DMS79 treated with DMSO at 0.1 percent for 48 hours (cell line): ENCODE measurements at regions not wholly inside any gene's neighbourhood (a gene's known extent, or its start where the extent isn't known, plus 50 kb on each side); places are given as distances from the start of the nearest gene placed in this dataset.
"Not testable (repeated sequence)": the region's sequence is repeated elsewhere in the genome, so short reads cannot be mapped to it uniquely, and the experiment has no call there.

Source experiments
- DNase-seq: peaks from one replicate; lab custom pipeline; 2025; lab: John Stamatoyannopoulos, UW

DNA sequence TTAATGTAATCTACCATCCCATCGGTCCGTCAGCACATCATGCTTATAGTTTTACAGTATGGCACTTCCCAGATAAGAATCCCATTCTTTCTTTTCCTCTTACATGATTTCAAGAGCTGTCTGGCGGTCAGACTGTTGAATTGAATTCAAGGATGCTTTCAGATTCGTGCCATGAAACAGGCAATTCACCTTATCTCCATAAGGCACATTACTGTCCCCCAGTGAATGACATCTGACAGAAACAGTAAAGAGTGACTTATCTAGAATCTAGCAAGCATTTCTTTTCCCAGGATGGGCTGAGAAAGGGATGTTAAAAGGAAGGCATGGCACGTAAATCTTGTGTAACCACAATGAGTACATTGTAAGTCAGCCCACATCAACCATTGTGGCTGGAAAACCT, 61.1 kb upstream of the SEM1 start:
- no peak for DNase-seq

DNA sequence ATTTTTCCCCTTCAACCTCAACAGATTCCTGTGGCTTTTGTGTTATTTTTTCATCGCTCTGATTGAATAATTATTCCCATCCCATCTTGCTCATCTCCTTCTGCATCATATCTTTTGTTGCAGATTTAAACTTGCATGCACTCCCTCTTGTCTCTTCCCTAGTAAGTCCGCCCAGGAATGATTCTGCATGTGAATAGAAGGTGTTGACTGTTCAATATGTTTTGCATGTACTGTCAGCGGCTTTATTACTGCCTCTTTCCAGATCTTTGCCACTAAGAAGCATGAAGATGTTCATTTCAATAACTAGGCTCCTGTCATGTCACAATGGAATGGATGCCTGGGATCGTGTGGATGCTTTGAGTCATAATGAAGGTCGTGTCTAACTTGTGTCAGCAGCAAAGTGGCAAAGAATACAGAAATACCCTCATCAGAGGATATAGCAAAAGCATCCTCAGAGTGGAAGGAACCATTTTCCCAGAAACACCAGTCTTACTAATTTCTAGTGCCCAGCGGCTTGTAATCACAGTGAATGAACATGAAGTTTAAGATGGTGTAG, 62.6 kb upstream of the SEM1 start:
- no peak for DNase-seq

DNA sequence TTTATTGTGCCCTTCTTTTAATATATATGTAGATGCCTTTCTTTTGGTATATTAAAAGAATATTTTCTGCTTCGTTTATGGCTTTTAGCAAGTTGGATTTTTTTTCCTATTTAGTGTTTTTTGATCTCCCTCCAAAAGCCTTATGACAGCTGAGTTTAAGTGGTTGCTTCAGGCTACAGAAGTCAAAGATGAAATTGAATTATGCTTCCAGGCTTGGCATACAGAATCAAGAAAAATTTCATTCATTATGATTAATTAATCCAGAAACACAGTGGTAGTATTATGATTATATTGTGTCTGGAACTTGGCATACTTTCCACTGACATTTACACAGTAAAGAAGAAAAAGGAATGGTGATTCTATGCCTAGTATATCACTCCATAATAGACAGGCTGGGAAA, 63.8 kb upstream of the SEM1 start:
- no peak for DNase-seq

DNA sequence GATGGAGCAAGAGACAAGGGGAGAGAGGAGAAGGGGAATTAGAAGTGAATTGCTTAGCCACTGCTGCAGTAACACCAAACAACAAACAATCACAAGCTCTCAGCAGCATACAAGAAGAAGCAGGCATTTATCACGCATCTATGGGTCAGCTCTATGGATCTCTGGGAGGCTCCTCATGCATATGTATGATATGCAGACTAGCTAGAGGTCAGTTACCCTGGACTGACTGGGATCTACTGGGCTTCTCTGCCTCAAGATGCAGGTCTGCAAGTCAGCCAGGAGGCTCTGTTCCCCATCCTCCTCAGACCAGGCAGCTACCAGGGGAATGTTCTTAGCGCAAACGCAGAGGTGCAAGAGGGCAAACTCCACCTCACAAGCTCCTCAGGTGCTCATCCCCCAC, 64.7 kb upstream of the SEM1 start:
- no peak for DNase-seq

DNA sequence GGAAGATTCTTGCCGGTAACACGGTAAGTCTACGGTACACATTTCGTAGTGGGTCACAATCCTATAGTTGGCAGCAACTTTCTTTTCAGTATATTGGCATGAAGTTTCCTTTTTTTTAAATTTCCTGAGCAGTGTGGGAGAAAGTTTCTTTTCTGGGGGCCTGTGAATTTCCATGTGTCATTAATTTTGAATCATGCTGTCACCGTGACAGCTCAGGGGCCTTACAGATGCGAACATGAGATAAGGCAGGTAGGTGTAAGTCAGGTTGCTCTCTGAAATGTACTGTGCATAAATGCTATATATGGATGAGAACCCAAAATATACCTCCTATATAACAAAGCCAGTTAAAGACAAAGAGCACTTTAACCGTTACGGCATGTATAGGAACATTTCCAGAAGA, 65.4 kb upstream of the SEM1 start:
- no peak for DNase-seq

DNA sequence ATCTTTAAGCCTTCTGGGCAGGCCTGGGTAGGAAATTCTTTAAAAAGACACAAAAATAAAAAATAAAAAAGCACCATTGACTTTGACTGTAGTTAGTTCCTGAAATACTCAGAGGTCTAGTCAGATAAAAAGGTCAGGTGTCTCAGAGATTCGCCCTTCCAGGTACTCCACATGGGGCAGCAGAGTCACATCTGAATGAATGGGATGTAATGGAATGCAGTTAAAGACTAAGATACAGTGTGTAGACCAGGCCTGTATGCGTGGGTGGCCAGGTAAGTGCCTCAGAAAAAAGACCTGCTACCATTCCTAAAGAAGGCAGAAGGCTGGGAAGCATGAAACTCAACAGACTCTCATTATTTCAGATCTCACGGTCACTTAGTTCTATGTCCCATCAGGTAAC, 68.6 kb upstream of the SEM1 start:
- DNase-seq, result no peak

DNA sequence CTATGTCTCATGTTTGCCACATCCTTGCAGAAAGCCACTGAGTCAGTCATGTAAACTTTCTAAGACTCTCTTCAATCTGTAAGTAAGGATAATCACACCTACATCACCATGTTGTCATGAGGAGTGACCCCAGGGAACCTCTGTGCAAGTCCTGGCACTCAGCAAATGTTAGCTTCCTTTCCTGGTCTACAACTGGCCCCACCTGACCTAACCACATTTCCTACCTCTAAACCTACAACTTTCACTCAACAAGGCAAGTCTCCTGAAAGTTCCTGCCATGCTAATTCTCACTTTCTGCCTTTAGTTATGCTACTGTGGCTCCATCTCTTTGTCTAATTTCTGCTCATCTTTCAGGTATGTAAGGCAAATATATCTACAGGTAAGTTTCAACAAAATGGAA, 72.3 kb upstream of the SEM1 start:
- DNase-seq, result no peak

DNA sequence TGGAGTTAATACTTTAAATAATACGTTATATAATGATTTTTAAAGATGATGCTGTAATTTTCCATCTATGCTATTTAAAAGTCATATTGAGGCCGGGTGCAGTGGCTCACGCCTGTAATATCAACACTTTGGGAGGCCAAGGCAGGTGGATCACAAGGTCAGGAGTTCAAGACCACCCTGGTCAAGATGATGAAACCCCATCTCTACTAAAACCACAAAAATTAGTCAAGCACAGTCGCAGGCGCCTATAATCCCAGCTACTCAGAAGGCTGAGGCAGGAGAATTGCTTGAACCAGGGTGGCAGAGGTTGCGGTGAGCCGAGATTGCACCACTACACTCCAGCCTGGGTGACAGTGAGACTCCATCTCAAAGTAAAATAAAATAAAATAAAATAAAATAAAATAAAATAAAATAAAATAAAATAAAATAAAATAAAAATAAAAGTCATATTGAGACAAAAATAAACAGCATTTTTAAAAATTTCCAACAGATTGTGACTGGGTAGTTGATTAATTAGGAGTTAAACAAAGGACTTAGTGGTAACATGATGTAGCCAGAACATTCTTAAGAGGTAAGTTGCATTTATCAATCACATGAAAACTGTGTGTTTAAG, 73.1 kb upstream of the SEM1 start:
- not testable (repeated sequence) for DNase-seq

DNA sequence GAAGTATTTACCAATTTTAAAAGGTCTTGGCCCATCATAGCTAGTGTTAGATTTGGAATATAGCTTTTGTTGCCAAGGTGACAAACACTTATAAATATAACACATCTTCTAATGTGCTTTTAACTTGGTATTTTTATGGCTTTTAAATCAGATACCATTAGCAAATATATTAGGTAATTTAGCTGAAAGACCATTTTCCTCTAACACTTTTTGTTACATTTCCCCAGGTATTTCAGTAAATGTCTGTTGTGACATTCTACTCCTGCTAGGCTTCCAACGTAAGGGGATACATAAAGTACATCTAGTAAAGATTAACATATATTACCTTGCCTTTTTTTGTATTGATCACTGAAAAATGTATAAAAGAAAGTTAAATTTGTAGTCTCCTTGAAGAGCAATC, 75.0 kb upstream of the SEM1 start:
- DNase-seq, result no peak

DNA sequence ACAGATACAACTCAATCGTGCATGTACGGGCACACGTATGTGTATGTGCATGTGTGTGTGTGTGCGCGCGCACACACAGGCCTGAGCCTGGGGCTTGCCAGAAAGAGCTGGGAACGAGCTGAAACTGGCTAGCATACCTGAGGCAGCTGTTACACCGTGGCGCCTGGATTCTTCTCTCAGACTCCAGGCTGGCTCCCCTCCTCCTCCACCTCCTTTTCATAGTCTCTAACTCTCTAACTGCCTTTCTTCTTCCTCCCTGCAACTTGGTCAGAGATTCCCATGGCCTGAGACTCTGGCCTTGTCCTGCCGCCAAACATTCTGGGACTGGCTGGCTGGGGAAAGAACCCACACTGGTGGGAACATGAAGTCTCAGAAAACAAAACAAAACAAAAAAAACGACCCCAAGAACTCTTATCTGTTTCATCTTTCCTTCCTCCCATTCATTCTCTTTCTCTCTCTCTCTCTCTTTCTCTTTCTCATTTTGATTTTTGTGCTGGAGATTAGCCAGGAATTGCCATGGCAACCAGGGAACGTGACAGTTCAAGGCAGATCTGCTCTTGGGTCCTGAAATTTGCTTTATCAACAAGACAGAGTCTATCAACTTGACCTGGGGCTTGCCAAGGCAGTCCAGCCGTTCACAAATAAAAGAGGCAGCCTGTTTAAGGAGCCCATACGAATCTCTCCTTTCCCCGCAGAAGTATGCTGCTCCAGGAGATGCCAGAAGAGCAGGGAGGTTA, 76.8 kb upstream of the SEM1 start:
- DNase-seq, result no peak

DNA sequence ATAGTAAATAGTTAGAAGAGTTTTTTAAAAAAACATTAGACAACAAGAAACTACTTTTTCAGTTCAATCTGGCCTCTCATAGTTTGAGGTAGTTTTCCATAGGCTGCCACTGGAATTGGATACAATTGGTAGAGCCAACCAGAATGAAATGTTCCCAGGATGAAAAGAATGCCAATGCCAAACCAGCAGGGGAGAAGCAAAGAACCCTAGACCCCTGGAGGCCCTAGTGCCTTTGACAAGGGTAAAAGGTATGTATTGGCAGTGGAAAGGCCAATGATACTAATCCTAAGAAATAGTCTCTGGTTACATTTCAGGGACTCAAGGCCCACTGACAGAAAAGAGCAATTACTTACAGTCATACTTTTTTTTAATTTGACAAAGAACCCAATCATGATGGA, 77.4 kb upstream of the SEM1 start:
- DNase-seq, result no peak

DNA sequence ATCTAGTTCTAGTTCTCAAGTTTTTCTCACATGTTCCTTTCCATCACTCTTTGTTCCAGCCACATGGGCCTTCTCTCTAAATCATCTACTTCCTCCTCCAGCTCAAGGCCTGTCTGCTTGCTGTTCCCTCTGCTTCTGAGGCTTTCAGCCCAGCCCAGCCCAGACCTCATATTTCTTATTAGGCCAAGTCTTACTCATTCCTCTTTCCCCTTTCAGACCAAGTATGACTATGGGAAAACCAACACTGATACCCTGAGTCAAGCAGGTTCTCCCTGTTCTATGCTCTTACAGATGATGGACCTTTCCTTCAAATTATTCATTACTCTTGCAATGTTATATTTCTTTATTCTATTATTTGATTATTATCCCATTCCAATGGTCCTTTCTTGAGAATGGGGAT, 80.3 kb upstream of the SEM1 start:
- DNase-seq, result no peak

DNA sequence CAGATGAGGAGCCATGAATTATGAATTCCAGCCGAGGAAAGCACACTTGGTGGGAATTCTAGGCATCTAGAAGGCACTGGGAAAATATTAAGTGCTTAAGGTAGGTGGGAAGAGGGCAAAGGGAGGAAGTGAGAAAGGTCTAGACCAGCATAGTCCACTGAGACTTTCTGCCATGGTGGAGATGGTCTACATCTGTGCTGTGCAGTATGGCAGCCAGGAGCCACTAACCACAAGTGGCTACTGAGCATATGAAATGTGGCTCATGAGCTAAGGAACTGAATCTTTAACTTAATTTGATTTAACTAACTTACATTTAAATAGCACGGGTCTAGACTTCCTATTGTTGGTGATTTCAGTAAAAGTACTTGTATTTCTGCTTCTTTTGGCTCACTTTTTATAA, 82.5 kb upstream of the SEM1 start:
- no peak for DNase-seq

DNA sequence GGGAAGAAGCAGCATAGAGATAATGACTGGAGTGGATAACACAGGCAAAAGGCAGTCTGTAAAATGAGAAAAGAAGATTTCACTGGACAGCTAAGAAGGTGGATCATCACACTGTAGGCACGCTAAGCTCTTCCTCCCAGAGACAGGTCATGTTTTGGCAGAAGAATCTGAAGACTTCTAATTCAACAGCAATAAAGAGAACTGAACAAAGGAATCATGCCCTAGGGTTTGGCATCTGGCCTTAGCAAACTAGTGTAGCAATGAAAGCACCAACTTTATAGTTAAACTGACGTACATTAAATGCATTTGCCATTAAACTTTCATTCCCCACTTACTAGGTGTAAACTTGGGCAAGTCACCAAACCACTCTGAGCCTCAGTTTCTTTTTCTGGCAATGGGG, 84.4 kb upstream of the SEM1 start:
- no peak for DNase-seq

DNA sequence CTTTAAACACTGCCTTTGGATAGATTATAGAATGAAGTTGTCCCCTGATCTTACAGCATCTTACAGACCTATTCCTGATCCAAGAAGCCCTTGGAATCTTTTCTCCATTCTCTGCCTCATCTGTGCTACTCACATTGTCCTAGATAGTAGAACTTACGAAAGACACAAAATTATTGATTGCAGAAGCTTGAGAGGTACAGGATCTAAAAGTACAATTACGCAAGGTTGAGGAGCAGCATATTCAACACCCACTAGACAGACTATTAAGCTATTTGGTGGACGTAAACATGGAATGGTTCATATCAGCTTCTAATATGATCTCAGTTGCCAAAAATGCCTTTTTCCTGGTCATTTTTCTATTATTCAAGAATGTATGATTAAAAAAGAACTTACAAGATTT, 90.5 kb upstream of the SEM1 start:
- DNase-seq, result no peak

DNA sequence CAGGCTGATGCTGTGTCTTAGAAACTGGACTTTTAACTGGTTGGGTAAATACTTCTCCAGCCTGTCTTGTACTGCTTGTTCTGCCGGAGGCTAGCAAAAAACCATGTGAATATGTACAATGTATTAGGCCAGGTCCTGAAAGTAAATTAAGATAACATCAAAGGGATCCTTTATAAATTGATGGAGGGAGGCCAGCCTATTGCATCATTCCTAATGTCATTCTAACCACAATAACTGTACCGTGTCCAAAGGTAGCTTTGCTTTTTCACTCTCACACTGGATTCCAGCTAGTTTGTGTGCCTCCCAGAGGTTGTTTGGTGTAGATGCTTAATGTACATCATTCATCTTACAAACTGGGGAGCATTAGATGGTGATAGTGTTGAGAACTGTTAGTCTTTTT, 91.2 kb upstream of the SEM1 start:
- no peak for DNase-seq

DNA sequence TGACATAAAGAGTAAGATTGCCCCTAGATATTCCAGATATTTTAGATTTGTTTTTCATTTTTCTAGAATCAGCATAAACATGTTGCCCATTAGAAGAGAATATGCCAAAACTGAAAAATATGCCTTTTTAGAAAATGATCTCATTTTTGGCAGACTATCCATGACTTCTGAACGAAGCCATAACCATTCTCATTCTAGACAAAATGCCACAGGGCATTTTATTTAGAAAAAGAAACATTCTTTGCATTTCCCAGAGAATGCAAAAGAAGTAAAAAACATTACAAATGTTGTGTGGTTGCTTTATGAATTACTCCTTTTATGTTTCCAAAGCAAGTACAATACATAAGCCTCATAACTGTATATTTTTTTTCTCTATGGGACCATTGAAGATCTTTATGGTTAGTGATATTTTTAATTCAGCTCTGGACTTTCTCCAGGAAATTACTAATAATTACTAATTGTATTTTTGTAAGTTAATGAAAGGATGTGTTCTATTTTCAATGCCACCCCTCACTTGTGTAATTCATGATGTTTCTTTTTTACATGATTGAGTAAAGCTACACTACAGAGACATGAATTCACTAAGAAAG, 109.6 kb upstream of the SEM1 start:
- DNase-seq, result no peak

DNA sequence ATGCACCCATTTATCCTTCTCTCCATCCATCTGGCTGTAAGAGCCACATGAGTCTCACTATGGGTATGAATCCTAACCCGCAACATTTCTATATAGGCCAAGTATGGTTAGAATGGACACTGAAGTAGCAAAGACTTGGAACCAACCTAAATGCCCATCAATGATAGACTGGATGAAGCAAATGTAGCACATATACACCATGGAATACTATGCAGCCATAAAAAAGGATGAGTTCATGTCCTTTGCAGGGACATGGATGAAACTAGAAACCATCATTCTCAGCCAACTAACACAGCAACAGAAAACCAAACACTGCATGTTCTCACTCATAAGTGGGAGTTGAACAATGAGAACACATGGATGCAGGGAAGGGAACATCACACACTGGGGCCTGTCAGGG, 111.5 kb upstream of the SEM1 start:
- not testable (repeated sequence) for DNase-seq

DNA sequence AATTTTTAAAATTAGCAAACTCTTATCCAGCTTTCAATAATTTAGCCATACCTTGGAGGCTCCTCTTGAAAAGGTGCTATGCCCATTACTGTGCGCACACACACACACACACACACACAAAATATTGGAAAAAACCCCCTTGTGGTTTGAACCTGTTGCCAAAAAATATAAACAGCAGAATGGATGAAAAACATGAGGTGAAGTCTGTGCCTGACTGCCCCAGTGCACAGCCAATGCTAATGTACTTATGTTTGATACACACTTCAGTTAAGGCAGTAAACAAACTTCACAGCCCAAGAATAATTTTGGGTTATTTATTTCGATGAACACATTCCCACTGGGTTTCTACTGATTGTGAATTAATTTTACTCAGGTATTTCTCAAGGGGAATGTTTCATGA, 113.2 kb upstream of the SEM1 start:
- DNase-seq, result no peak

DNA sequence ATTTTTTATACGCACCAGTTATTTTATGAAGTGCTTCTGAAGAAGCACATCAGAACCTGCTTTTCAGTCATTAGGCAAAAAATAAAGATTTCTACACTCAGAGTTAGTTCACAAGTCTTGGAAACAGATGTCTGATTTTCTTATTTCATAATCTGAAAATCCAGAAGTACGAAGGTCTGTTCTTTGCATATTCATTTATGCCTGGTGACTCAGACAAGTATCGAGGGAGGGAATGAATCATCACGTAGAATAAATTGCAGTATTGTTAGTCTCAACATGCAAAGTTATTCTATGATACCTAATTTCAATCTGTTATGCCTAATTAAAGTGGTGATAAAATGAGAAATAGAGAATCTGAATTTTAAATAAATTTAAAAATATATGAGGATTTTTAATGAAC, 113.6 kb upstream of the SEM1 start:
- no peak for DNase-seq

DNA sequence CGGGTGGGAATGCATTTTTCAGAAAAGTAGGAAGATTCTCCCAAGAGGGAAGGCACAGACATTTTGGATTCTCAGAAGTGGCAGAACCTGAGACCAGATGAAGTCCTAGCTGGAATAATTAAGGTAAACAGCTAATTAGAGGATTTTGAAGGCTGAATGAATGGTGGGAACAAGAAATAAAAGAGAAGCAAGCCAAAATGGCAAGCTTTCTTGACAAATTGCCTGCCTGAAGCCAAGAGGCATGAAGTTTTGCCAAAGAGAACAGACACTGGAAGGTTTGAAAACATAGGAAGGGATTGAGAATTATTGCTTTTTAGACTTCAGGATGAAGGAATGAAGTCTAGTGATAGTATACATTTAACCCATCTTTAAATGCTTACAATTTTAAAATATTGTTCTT, 115.0 kb upstream of the SEM1 start:
- no peak for DNase-seq

DNA sequence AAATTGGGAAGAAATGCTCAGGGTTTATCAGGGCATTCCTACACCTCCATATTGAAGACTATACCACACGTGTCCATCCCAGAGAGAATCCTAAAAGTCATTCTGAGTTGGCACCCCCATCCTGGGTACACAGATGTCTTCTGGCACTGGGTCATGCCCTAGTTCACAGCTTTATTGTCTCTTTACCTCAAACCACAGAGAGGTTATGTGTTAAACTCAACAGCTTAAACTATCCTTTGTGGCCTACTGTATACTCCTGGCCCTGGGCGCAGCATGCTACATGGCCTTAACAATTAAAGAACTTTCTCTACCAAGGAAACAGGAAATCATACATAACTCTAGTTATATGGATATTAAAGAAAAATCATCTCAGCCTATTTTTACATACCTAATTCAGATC, 115.6 kb upstream of the SEM1 start:
- DNase-seq, result no peak

DNA sequence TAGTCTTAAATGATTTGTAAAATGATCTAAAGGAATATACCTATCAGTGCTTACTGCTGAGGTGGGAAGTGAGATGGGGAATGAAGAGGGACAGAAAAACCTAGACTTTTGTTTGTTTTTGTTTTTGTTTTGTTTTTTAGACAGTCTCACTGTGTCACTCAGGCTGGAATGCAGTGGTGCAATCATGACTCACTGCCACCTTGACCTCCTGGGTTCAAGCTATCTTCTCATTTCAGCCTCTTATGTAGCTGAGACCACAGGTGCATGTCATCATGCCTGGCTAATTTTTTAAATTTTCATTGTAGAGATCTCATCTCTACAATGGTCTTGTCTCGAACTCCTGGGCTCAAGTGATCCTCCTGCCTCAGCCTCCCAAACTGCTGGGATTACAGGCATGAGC, 116.4 kb upstream of the SEM1 start:
- DNase-seq, result no peak

DNA sequence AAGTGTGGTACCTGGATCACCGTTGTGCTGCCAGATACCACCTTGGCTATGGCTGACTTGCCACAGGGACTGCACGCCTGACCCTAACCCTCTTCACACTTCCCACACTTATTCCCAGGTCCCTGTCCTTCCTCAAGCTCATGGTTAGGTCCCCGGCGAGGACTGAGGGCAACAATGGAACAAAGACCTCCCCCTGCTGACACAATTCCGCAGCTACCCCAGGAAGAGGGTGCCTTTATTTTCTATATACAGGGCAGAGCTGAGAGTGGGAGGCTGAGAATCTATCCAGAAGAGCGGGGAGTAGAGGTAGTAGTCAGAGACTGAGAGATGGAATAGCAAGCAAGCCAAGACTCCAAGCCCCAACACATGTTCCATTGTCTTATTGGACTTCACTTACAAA, 118.1 kb upstream of the SEM1 start:
- DNase-seq, result no peak
